SK-N-SH treated with all-trans-retinoic acid at 6 μM for 48 hours (cell line): ENCODE measurements at regions not wholly inside any gene's neighbourhood (a gene's known extent, or its start where the extent isn't known, plus 50 kb on each side); places are given as distances from the start of the nearest gene placed in this dataset.

ENCODE experiments used
- ATAC-seq: fragments of 200-7000 bp; cut with Tn5 transposase; 3 replicates; pipeline ENCODE4 v1.9.1; 2020; ENCODE audit warnings: mild to moderate bottlenecking, moderate library complexity
- BACH2 ChIP-seq: fragments of 250-450 bp; sonication (Bioruptor Pico); IDR thresholded peaks from 2 replicates; pipeline ENCODE4 v1.9.0; 2021; ENCODE audit warnings: mild to moderate bottlenecking, borderline replicate concordance
- ESRRG ChIP-seq: fragments of 250-450 bp; sonication (Bioruptor Pico); IDR thresholded peaks from 2 replicates; pipeline ENCODE4 v1.6.1; 2021; ENCODE audit warnings: mild to moderate bottlenecking
- GLIS3 ChIP-seq: fragments of 250-450 bp; sonication (Bioruptor Pico); IDR thresholded peaks from 2 replicates; pipeline ENCODE4 v1.5.0; 2020; ENCODE audit warnings: mild to moderate bottlenecking, moderate library complexity
- ISL1 ChIP-seq: fragments of 250-450 bp; sonication (Bioruptor Pico); IDR thresholded peaks from 2 replicates; pipeline ENCODE4 v2.1.2; 2022; ENCODE audit warnings: mild to moderate bottlenecking, moderate library complexity
- OSR1 ChIP-seq: fragments of 250-450 bp; sonication (Bioruptor Pico); IDR thresholded peaks from 2 replicates; pipeline ENCODE4 v1.8.0; 2022; ENCODE audit warnings: moderate library complexity, mild to moderate bottlenecking, inconsistent platforms
- POU6F1 ChIP-seq: fragments of 250-450 bp; sonication (Bioruptor Pico); IDR thresholded peaks from 2 replicates; pipeline ENCODE4 v1.8.0; 2021; ENCODE audit warnings: low read depth, mild to moderate bottlenecking, moderate library complexity, borderline replicate concordance
- PPARA ChIP-seq: fragments of 250-450 bp; sonication (Bioruptor Pico); IDR thresholded peaks from 2 replicates; pipeline ENCODE4 v1.5.0; 2020; ENCODE audit warnings: mild to moderate bottlenecking, borderline replicate concordance
- RARB ChIP-seq: fragments of 250-450 bp; sonication (Bioruptor Pico); IDR thresholded peaks from 2 replicates; pipeline ENCODE4 v1.8.0; 2021; ENCODE audit warnings: mild to moderate bottlenecking, moderate library complexity
- SNAI2 ChIP-seq: fragments of 250-450 bp; sonication (Bioruptor Pico); IDR thresholded peaks from 2 replicates; pipeline ENCODE4 v1.5.0; 2020; ENCODE audit warnings: mild to moderate bottlenecking, moderate library complexity
- TCF4 ChIP-seq: fragments of 250-450 bp; sonication (Bioruptor Pico); IDR thresholded peaks from 2 replicates; pipeline ENCODE4 v1.8.0; 2021; ENCODE audit warnings: mild to moderate bottlenecking, moderate library complexity, borderline replicate concordance
- TSHZ2 ChIP-seq: fragments of 250-450 bp; sonication (Bioruptor Pico); IDR thresholded peaks from 2 replicates; pipeline ENCODE4 v1.5.0; 2020; ENCODE audit warnings: mild to moderate bottlenecking, moderate library complexity
- ZFP3 ChIP-seq: fragments of 250-450 bp; sonication (Bioruptor Pico); IDR thresholded peaks from 2 replicates; pipeline ENCODE4 v1.5.0; 2020; ENCODE audit warnings: mild to moderate bottlenecking, moderate library complexity
- ZFP30 ChIP-seq: fragments of 450-650 bp; formaldehyde crosslinking; IDR thresholded peaks from 2 replicates; pipeline ENCODE4 v1.5.0; 2022; ENCODE audit warnings: mild to moderate bottlenecking, moderate library complexity
- ZNF565 ChIP-seq: fragments of 450-650 bp; formaldehyde crosslinking; conservative IDR thresholded peaks from 2 replicates; pipeline ENCODE4 v1.5.0; 2020; ENCODE audit warnings: low read depth, mild to moderate bottlenecking, moderate library complexity
- ZNF8 ChIP-seq: fragments of 450-650 bp; formaldehyde crosslinking; IDR thresholded peaks from 2 replicates; pipeline ENCODE4 v1.5.0; 2020; ENCODE audit warnings: mild to moderate bottlenecking, moderate library complexity
- TF ChIP-seq, protein P1 (sequence below): fragments of 250-450 bp; sonication (Bioruptor Pico); IDR thresholded peaks from 2 replicates; pipeline ENCODE4 v1.8.0; 2020; ENCODE audit warnings: mild to moderate bottlenecking, moderate library complexity, borderline replicate concordance
- TF ChIP-seq, protein P2 (sequence below): fragments of 250-450 bp; sonication (Bioruptor Pico); IDR thresholded peaks from 2 replicates; pipeline ENCODE4 v1.5.1; 2020; ENCODE audit warnings: low read depth, mild to moderate bottlenecking, moderate library complexity
- TF ChIP-seq, protein P3 (sequence below): fragments of 250-450 bp; sonication (Bioruptor Pico); IDR thresholded peaks from 2 replicates; pipeline ENCODE4 v1.5.1; 2021; ENCODE audit warnings: mild to moderate bottlenecking, moderate library complexity

- TF ChIP-seq, protein P1, sequence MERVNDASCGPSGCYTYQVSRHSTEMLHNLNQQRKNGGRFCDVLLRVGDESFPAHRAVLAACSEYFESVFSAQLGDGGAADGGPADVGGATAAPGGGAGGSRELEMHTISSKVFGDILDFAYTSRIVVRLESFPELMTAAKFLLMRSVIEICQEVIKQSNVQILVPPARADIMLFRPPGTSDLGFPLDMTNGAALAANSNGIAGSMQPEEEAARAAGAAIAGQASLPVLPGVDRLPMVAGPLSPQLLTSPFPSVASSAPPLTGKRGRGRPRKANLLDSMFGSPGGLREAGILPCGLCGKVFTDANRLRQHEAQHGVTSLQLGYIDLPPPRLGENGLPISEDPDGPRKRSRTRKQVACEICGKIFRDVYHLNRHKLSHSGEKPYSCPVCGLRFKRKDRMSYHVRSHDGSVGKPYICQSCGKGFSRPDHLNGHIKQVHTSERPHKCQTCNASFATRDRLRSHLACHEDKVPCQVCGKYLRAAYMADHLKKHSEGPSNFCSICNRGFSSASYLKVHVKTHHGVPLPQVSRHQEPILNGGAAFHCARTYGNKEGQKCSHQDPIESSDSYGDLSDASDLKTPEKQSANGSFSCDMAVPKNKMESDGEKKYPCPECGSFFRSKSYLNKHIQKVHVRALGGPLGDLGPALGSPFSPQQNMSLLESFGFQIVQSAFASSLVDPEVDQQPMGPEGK (CRISPR knock-in tag): no peak
- TF ChIP-seq OSR1 (CRISPR knock-in tag) (no peak), ZFP3 (CRISPR knock-in tag) (no peak), ZFP30 (CRISPR knock-in tag) (no peak)
Measured at GRCh38 chr2:120863146-120863545, 127.5 kb downstream of the GLI2 start (continued).

DNA sequence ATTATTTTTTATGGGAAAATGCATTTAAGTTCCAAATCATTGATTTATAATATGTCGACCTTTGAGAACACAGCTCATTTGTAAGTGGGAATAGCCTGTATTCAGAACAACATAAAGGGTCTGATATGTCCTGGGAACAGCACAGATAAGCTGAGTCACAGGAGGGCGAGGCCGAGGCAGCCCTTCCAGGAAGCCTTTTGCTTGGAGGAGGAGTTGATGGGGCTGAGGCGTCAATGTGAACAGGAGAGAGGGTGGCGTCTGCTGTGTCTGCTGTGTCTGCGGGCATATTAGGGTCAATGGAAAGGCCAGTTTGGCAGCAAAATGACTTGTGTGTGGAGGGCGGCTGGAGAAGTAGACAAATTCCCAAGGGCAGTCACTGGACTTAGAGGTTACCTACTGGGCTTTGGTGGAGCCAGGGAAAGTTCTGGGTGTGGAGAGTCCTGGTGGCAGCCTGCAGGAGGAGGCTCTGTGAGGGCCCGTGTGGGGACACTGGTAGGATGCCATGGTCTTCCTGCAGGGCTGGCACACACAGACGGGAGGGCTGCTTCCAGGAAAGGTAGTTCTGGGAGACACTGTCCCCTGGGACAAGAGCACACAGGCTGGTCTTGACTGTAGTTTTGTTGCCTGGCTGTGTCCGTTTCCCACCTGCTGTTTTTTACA lies 128.1 kb downstream of the GLI2 start:
- TF ChIP-seq ISL1 (CRISPR knock-in tag) (no peak), TSHZ2 (CRISPR knock-in tag) (no peak), ZNF565 (no peak), RARB (CRISPR knock-in tag) (no peak), BACH2 (CRISPR knock-in tag) (no peak)
- ATAC-seq: no peak

- TF ChIP-seq, protein P2, sequence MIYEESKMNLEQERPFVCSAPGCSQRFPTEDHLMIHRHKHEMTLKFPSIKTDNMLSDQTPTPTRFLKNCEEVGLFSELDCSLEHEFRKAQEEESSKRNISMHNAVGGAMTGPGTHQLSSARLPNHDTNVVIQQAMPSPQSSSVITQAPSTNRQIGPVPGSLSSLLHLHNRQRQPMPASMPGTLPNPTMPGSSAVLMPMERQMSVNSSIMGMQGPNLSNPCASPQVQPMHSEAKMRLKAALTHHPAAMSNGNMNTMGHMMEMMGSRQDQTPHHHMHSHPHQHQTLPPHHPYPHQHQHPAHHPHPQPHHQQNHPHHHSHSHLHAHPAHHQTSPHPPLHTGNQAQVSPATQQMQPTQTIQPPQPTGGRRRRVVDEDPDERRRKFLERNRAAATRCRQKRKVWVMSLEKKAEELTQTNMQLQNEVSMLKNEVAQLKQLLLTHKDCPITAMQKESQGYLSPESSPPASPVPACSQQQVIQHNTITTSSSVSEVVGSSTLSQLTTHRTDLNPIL (CRISPR knock-in tag): no peak
- TF ChIP-seq RARB (CRISPR knock-in tag) (no peak), ZNF565 (no peak), SNAI2 (CRISPR knock-in tag) (no peak), TCF4 (CRISPR knock-in tag) (no peak), ZNF8 (no peak), ISL1 (CRISPR knock-in tag) (no peak), ESRRG (CRISPR knock-in tag) (no peak), GLIS3 (CRISPR knock-in tag) (no peak)
- TF ChIP-seq, protein P3, sequence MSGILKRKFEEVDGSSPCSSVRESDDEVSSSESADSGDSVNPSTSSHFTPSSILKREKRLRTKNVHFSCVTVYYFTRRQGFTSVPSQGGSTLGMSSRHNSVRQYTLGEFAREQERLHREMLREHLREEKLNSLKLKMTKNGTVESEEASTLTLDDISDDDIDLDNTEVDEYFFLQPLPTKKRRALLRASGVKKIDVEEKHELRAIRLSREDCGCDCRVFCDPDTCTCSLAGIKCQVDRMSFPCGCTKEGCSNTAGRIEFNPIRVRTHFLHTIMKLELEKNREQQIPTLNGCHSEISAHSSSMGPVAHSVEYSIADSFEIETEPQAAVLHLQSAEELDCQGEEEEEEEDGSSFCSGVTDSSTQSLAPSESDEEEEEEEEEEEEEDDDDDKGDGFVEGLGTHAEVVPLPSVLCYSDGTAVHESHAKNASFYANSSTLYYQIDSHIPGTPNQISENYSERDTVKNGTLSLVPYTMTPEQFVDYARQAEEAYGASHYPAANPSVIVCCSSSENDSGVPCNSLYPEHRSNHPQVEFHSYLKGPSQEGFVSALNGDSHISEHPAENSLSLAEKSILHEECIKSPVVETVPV (CRISPR knock-in tag): no peak
- ATAC-seq: no peak
Measured at GRCh38 chr2:120864981-120865380, 129.3 kb downstream of the GLI2 start.

DNA sequence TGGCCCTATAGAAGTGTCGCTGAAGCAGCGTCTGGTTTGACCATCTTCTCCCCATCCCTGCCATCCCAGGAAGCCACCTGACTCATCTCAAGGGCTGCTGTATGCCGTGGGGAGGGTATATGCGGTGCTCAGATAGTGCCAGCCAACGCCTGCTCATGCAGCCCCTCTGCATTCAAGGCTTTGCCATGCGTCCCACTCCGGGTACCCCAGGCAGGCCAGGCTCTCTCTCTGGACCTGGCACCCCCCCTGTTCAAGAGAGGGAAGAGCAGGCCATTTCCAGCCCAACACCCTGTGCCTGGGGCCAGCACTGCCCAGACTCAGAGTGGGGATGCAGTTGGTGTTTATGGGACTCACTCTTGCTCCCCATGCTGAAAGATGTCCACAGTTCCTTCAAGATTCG lies 130.0 kb downstream of the GLI2 start:
- TF ChIP-seq, protein P1 (CRISPR knock-in tag): no peak
- TF ChIP-seq PPARA (CRISPR knock-in tag) (no peak), BACH2 (CRISPR knock-in tag) (no peak), ZFP30 (CRISPR knock-in tag) (no peak), TCF4 (CRISPR knock-in tag) (no peak), RARB (CRISPR knock-in tag) (no peak), GLIS3 (CRISPR knock-in tag) (no peak), ESRRG (CRISPR knock-in tag) (no peak), POU6F1 (no peak)
- TF ChIP-seq, protein P2 (CRISPR knock-in tag): no peak
- TF ChIP-seq, all 23 proteins: peak for 0
- no peak for ATAC-seq
